ENCODE measurements at regions not wholly inside any gene's neighbourhood (a gene's known extent, or its start where the extent isn't known, plus 50 kb on each side); places are given as distances from the start of the nearest gene placed in this dataset.

DNA sequence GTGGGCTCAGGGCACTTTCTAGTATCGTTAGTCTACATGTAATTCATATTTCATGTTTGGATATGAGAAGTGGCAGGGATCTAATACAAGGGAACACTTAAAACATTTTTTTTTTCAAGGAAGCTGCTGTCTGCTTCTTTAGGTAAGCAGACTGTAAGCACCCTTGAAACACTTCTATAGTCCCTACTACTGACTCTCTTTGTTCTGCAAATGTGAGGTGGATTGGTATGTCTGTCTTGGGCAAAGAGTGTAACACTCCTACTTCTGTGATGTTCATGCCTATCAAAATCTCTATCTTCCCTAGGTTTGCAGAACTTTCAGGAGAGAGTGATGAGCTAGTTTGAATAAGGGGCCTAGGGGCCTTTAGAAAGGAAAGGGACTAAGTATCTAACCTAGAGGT is 93.9 kb downstream of the ZNF330 start:
- no peak for TF ChIP-seq CTCF (IDR thresholded peaks at IDR 0.05)
- TF ChIP-seq POLR2AphosphoS5 (IDR thresholded peaks at IDR 0.05), result no peak
- TF ChIP-seq POLR2A (IDR thresholded peaks at IDR 0.05), result no peak
- TF ChIP-seq EP300 (IDR thresholded peaks at IDR 0.05), result no peak

Measured in gastroesophageal sphincter (tissue), 3 donors.